Vagina (tissue), 2 donors: ENCODE measurements at regions not wholly inside any gene's neighbourhood (a gene's known extent, or its start where the extent isn't known, plus 50 kb on each side); places are given as distances from the start of the nearest gene placed in this dataset.
"Not testable (repeated sequence)": the region's sequence is repeated elsewhere in the genome, so short reads cannot be mapped to it uniquely, and the experiment has no call there.

Experiments used
- CTCF ChIP-seq, 3 experiments: fragments of 450-650 bp in 2 of 3; fragments of 200-600 bp in 1 of 3; sonication (generic) in 1 of 3; IDR thresholded peaks; one replicate each; pipeline ENCODE4 v1.5.1; 2017 to 2019; ENCODE audit warnings: antibody characterized with exemption in 3 of 3, mild to moderate bottlenecking in 2 of 3, moderate library complexity in 2 of 3
- POLR2A ChIP-seq, 2 donors: fragments of 450-650 bp; IDR thresholded peaks; one replicate each; pipeline ENCODE4 v1.6.1; 2017; ENCODE audit warnings: antibody characterized with exemption in 2 of 2, mild to moderate bottlenecking in 2 of 2, moderate library complexity in 2 of 2

- not testable (repeated sequence) for TF ChIP-seq CTCF, POLR2A (IDR thresholded peaks at IDR 0.05)
These were observed 507.8 kb downstream of the FOXD4L4 start for GRCh38 chr9:66244763-66245162.
